B cell (primary cell): ENCODE measurements at regions not wholly inside any gene's neighbourhood (a gene's known extent, or its start where the extent isn't known, plus 50 kb on each side); places are given as distances from the start of the nearest gene placed in this dataset.

Source experiments
- ATAC-seq: fragments of 200-7000 bp; cut with Tn5 transposase; one replicate; pipeline ENCODE4 v1.10.0; 2021; ENCODE audit warnings: low read depth, mild to moderate bottlenecking, moderate number of reproducible peaks, moderate library complexity
- CTCF ChIA-PET: fragments of 350-600 bp; sonication (Branson Sonifier 250); formaldehyde crosslinking; loops from one replicate; lab custom pipeline; 2021; ENCODE audit warnings: antibody characterized with exemption, inconsistent platforms; lab: Charles Lee
- POLR2A ChIA-PET: fragments of 350-600 bp; sonication (Branson Sonifier 250); formaldehyde crosslinking; loops from one replicate; lab custom pipeline; 2021; ENCODE audit warnings: antibody characterized with exemption; lab: Charles Lee
- DNase-seq: peaks from one replicate; pipeline ENCODE4 v3.0.0; 2013
- H2AFZ ChIP-seq: 2 replicates; pipeline ENCODE4 v1.6.1; 2012; ENCODE audit warnings: mild to moderate bottlenecking, low read depth, low read length; ENCODE audit not compliant: insufficient read depth, poor library complexity, severe bottlenecking
- H3K27ac ChIP-seq, 2 donors: 1 replicate in 1 of 2; 2 replicates in 1 of 2; pipeline ENCODE4 v1.5.1; 2012 to 2013; ENCODE audit warnings: low read length in 2 of 2, mild to moderate bottlenecking in 2 of 2, moderate library complexity in 1 of 2
- H3K27me3 ChIP-seq, 4 experiments: fragments of 200-600 bp in 1 of 4; sonication (generic) in 1 of 4; replicated peaks in 1 of 4; 1 replicate in 2 of 4; 2 replicates in 2 of 4; pipeline versions ENCODE4 v1.6.1 to v1.7.0; 2013 to 2016; ENCODE audit warnings: low read length in 3 of 4, mild to moderate bottlenecking in 2 of 4, mixed read lengths in 1 of 4, moderate library complexity in 1 of 4; ENCODE audit not compliant: insufficient read depth in 4 of 4, control insufficient read depth in 3 of 4; ENCODE audit errors: control extremely low read depth in 1 of 4
- H3K36me3 ChIP-seq, 2 experiments: replicated peaks in 1 of 2; 1 replicate in 1 of 2; 2 replicates in 1 of 2; pipeline versions ENCODE4 v1.6.1 to v1.7.1; 2013; ENCODE audit warnings: low read length in 1 of 2; ENCODE audit not compliant: insufficient read depth in 2 of 2, control insufficient read depth in 1 of 2; ENCODE audit errors: control extremely low read depth in 1 of 2, extremely low read depth in 1 of 2
- H3K4me1 ChIP-seq, 2 donors: fragments of 200-600 bp in 1 of 2; sonication (generic) in 1 of 2; 1 replicate in 1 of 2; 2 replicates in 1 of 2; pipeline versions ENCODE4 v1.5.1 to v1.6.1; 2013 to 2017; ENCODE audit warnings: low read length in 2 of 2; ENCODE audit not compliant: control insufficient read depth in 2 of 2, insufficient read depth in 2 of 2
- H3K4me2 ChIP-seq: replicated peaks from 2 replicates; pipeline ENCODE3; 2012; ENCODE audit warnings: mild to moderate bottlenecking, low read depth, low read length; ENCODE audit not compliant: poor library complexity, severe bottlenecking
- H3K4me3 ChIP-seq, 5 experiments: fragments of 200-600 bp in 1 of 5; sonication (generic) in 1 of 5; 1 replicate in 3 of 5; 2 replicates in 2 of 5; pipeline versions ENCODE4 v1.5.1 to v1.7.0; 2011 to 2016; ENCODE audit warnings: low read length in 4 of 5, mild to moderate bottlenecking in 4 of 5, low read depth in 2 of 5, control low read depth in 1 of 5, moderate library complexity in 1 of 5; ENCODE audit not compliant: insufficient read depth in 1 of 5; ENCODE audit errors: control extremely low read depth in 1 of 5, extremely low read depth in 1 of 5
- H3K79me2 ChIP-seq: fragments of 200-600 bp; sonication (generic); one replicate; pipeline ENCODE4 v1.6.0; 2016; ENCODE audit warnings: low read length; ENCODE audit not compliant: control insufficient read depth, insufficient read depth
- H3K9ac ChIP-seq: fragments of 200-600 bp; sonication (generic); 2 replicates; pipeline ENCODE4 v1.6.1; 2017; ENCODE audit warnings: mild to moderate bottlenecking, low read length, moderate library complexity
- H3K9me3 ChIP-seq, 3 donors: one replicate each; pipeline versions ENCODE4 v1.6.1 to v1.7.1; 2013; ENCODE audit warnings: low read length in 2 of 3; ENCODE audit not compliant: control insufficient read depth in 2 of 3, insufficient read depth in 1 of 3; ENCODE audit errors: control extremely low read depth in 1 of 3
- H4K20me1 ChIP-seq: 2 replicates; pipeline ENCODE4 v1.6.0; 2012; ENCODE audit warnings: mild to moderate bottlenecking, low read length; ENCODE audit not compliant: insufficient read depth, control insufficient read depth, poor library complexity, severe bottlenecking
- H3K27ac Mint-ChIP-seq: one replicate; pipeline ENCODE4 v1.8.0; 2021; ENCODE audit warnings: mixed read lengths
- H3K27me3 Mint-ChIP-seq: one replicate; pipeline ENCODE4 v1.8.0; 2021; ENCODE audit warnings: mixed read lengths
- H3K4me1 Mint-ChIP-seq: one replicate; pipeline ENCODE4 v1.8.0; 2021; ENCODE audit warnings: mixed read lengths
- H3K4me3 Mint-ChIP-seq: one replicate; pipeline ENCODE4 v1.8.0; 2021; ENCODE audit warnings: mixed read lengths
- H3K9me3 Mint-ChIP-seq: one replicate; pipeline ENCODE4 v1.8.0; 2022; ENCODE audit warnings: mixed read lengths; ENCODE audit not compliant: insufficient read depth
- CTCF ChIP-seq: fragments of 200-600 bp; IDR thresholded peaks from one replicate; pipeline ENCODE4 v1.8.0; 2022; ENCODE audit warnings: antibody characterized with exemption, mild to moderate bottlenecking
- EZH2 ChIP-seq: IDR thresholded peaks from 2 replicates; pipeline ENCODE4 v1.6.1; 2012; ENCODE audit warnings: borderline replicate concordance, low read depth, mild to moderate bottlenecking, moderate library complexity, low read length; ENCODE audit not compliant: insufficient read depth, poor library complexity, severe bottlenecking
- WGBS: methylation state at CpG from one replicate; pipeline ENCODE4 v1.1.5; 2013; ENCODE audit warnings: missing lambda C conversion rate; ENCODE audit not compliant: insufficient coverage; 5-methylcytosine and 5-hydroxymethylcytosine counted together
- intact Hi-C: fragments of 100-400 bp; cut with micrococcal nuclease; formaldehyde crosslinking; loops from one replicate; pipeline ENCODE4 v1.10.0; 2022

GRCh38 chr13:76772241-76772640 is 114.0 kb downstream of the KCTD12 start:
- H3K4me3 Mint-ChIP-seq: no peak overlapping the region
- H3K27me3 Mint-ChIP-seq: no peaks in the 10 kb centered on the region
- no peak for TF ChIP-seq CTCF
- no peak for TF ChIP-seq EZH2
- no peaks in the 10 kb centered on the region for H3K4me1 Mint-ChIP-seq
- Histone ChIP-seq H3K9me3 (no peaks in the 10 kb centered on the region), H3K4me1 (no peaks in the 10 kb centered on the region), H3K36me3 (no peaks in the 10 kb centered on the region), H4K20me1 (no peaks in the 10 kb centered on the region), H3K4me2 (no peak overlapping the region), H3K27me3 (no peaks in the 10 kb centered on the region), H3K4me3 (no peak overlapping the region), H3K79me2 (no peaks in the 10 kb centered on the region), H3K27ac (no peak overlapping the region), H2AFZ (no peak overlapping the region), H3K9ac (no peak overlapping the region)
- intact Hi-C loops: no loop called here
- ChIA-PET CTCF (no interaction called here), POLR2A (no interaction called here)
- no peak for ATAC-seq
- H3K9me3 Mint-ChIP-seq: no peaks in the 10 kb centered on the region
- no CpG with 5 or more reads among the region's 1 CpG for WGBS
- H3K27ac Mint-ChIP-seq: no peak overlapping the region
- DNase-seq: no peak

- Histone ChIP-seq H3K27me3 (no peaks in the 10 kb centered on the region), H3K4me3 (no peak overlapping the region), H3K4me2 (no peak overlapping the region), H3K9ac (no peak overlapping the region), H3K4me1 (no peaks in the 10 kb centered on the region), H3K9me3 (no peaks in the 10 kb centered on the region), H4K20me1 (no peaks in the 10 kb centered on the region), H3K79me2 (no peaks in the 10 kb centered on the region), H3K36me3 (no peaks in the 10 kb centered on the region), H3K27ac (no peak overlapping the region), H2AFZ (no peak overlapping the region)
- Mint-ChIP-seq H3K9me3 (no peaks in the 10 kb centered on the region), H3K4me1 (no peaks in the 10 kb centered on the region), H3K27me3 (no peaks in the 10 kb centered on the region), H3K4me3 (no peak overlapping the region), H3K27ac (no peak overlapping the region)
- TF ChIP-seq EZH2: no peak
- no peak for TF ChIP-seq CTCF
- ChIA-PET CTCF (no interaction called here), POLR2A (no interaction called here)
- no peak for DNase-seq
- ATAC-seq: no peak
- 14% methylated on average over 2 of the region's 4 CpGs for WGBS
- intact Hi-C loops: no loop called here
These were observed 116.9 kb downstream of the KCTD12 start for GRCh38 chr13:76769271-76769791.
